Spinal cord (tissue), 9 donors: ENCODE measurements at regions not wholly inside any gene's neighbourhood (a gene's known extent, or its start where the extent isn't known, plus 50 kb on each side); places are given as distances from the start of the nearest gene placed in this dataset.

ENCODE experiments used
- DNase-seq, 6 donors: peaks; one replicate each; pipeline versions ENCODE4 v3.0.0 to v3.0.0-alpha.2; 2013 to 2015; ENCODE audit warnings: low spot score in 6 of 6, low read depth in 4 of 6
- H3K27ac ChIP-seq: one replicate; pipeline ENCODE4 v1.5.1; 2013; ENCODE audit warnings: low read depth, low read length, control low read depth
- H3K27me3 ChIP-seq: one replicate; pipeline ENCODE4 v1.6.1; 2013; ENCODE audit warnings: low read length; ENCODE audit not compliant: control insufficient read depth, insufficient read depth
- H3K36me3 ChIP-seq: one replicate; pipeline ENCODE4 v1.6.1; 2013; ENCODE audit warnings: low read length; ENCODE audit not compliant: control insufficient read depth, insufficient read depth
- H3K4me1 ChIP-seq: one replicate; pipeline ENCODE4 v1.6.1; 2013; ENCODE audit warnings: low read length; ENCODE audit not compliant: control insufficient read depth, insufficient read depth
- H3K4me3 ChIP-seq: one replicate; pipeline ENCODE4 v1.5.1; 2013; ENCODE audit warnings: low read depth, low read length, control low read depth
- H3K9me3 ChIP-seq: one replicate; pipeline ENCODE4 v1.6.1; 2013; ENCODE audit warnings: low read length; ENCODE audit not compliant: control insufficient read depth, insufficient read depth
- WGBS: methylation state at CpG from one replicate; pipeline ENCODE4 v1.1.5; 2013; ENCODE audit warnings: missing lambda C conversion rate; ENCODE audit not compliant: insufficient coverage; 5-methylcytosine and 5-hydroxymethylcytosine counted together
- donor health status: healthy.

DNA sequence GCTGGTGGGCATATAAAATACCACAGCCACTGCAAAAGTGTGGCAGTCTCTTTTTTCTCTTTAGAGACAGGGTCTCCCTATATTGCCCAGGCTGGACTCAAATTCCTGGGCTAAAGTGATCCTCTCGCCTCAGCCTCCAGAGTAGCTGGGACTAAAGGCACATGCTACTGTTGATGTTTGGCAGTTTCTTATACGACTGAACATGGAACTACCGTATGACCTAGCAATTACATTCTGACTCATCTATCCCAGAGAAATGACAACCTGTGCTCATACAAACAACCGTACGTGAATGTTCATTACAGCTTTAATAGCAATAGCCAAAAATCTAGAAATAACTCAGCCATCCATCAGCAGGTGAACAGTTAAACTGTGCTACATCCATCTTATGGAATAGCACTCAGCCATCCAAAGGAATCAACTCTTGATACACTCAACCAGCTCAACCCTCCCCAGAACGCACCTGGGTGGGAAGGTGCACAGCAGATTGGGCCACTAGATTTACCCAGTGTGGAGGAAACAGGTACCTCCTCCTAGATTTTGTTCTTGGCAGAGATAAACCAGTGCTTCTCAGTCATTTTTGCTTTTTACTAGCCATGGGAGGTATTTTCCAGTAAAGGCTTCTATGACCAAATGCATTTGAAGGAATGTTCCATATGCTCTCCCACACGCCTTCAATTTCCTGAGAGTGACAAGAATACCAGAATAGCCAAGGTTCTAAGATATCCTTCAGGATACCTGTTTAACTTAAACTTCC is 130.5 kb downstream of the MED15 start:
- DNase-seq = no peak
- H3K27me3 ChIP-seq = peaks cover 4% of the 10 kb centered on the region
- no peak overlapping the region for H3K4me3 ChIP-seq
- H3K36me3 ChIP-seq = no peaks in the 10 kb centered on the region
- H3K27ac ChIP-seq = no peak overlapping the region
- H3K9me3 ChIP-seq = no peaks in the 10 kb centered on the region
- no peaks in the 10 kb centered on the region for H3K4me1 ChIP-seq
- 87% methylated on average over 6 of the region's 7 CpGs for WGBS

DNA sequence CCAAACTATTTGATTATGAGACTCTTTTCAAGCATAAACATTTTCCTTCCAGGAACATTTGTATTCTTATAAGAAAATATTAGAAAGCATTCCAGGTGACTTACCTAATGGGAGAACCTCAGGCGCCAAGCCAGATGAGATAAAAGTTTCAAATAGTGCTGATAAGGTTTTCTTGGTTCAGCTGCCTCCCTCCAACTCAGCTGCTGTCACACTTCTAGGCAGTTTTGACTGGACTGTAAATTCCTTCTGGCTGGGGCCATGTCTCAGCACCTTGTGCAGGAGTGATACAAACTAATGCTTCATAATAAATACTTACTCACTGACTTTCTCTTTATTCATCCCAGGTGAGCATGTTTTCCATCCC is 131.1 kb downstream of the MED15 start:
- no CpG with 5 or more reads among the region's 1 CpG for WGBS
- Histone ChIP-seq H3K9me3 (no peaks in the 10 kb centered on the region), H3K27ac (no peak overlapping the region), H3K36me3 (no peaks in the 10 kb centered on the region), H3K27me3 (peaks cover 4% of the 10 kb centered on the region), H3K4me3 (no peak overlapping the region), H3K4me1 (no peaks in the 10 kb centered on the region)
- no peak for DNase-seq

DNA sequence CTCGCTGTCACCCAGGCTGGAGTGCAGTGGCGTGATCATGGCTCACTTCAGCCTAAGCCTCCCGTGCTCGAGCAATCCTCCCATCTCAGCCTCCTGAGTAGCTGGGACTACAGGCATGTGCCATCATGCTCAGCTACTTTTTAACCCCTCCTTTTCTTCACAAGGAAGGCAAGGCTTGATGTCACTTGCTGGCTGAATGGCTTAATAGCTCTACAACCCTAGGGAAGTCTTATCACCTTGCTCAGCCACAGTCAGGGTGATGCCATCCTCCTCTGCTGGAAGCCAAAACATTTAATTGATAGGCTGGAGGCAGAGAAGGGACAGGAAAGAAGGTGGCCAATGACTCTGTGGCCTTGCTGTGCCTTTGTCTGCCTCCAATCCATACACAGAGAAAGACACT is 131.9 kb downstream of the MED15 start:
- Histone ChIP-seq H3K36me3 (no peaks in the 10 kb centered on the region), H3K9me3 (no peaks in the 10 kb centered on the region), H3K27me3 (peaks cover 4% of the 10 kb centered on the region), H3K4me3 (no peak overlapping the region), H3K4me1 (no peaks in the 10 kb centered on the region), H3K27ac (no peak overlapping the region)
- 80% methylated on average over 4 of the region's 4 CpGs for WGBS
- no peak for DNase-seq

DNA sequence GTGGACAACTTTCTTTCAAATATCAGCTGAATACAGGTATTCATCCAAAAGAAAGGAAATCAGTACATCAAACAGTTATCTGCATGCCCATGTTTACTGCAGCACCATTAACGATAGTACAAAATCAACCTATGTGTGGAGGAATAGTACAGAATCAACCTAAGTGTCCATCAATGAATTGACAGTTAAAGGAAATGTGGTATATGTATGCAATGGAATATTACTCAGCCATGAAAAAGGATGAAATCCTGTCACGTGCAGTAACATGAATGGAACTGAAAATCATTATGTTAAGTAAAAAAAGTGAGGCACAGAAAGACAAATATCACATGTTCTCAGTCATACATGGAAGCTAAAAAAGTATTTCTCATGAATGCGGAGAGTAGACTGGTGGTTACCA is 132.3 kb downstream of the MED15 start:
- Histone ChIP-seq H3K4me1 (no peaks in the 10 kb centered on the region), H3K9me3 (no peaks in the 10 kb centered on the region), H3K27ac (no peak overlapping the region), H3K4me3 (no peak overlapping the region), H3K36me3 (no peaks in the 10 kb centered on the region), H3K27me3 (peaks cover 4% of the 10 kb centered on the region)
- no peak for DNase-seq
- WGBS = no CpG with 5 or more reads among the region's 3 CpGs

DNA sequence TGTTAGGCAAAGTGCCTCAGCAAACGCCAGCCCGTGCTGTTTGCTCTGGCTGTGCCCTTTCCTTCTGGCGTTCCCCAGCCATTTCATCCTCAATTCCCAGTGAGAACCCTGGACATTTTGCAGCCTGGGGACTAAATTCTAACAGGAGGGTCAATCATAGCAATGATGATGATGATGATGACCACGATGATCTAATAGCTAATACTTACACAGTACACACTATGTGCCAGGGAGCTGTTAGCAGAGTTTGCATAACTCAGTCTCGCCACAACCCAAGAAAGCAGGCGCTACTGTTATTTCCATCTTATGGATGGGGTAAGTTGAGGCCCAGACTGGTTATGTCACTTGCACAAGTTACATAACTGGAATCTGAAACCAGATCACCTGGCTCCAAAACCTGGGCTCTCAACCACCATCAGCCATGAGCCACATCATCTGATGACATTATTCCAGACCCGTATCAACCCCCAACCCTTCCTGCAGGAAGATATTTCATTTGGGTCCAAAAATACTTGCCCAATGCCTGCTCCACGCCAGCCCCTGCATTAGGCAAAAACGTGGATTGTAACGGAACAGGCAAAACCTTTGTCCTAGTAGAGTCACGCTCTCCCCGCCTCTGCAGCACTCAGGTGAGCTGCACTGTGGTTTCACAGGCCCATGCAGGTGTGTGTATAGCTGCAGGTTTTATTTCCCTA is 132.6 kb upstream of the SERPIND1 start:
- WGBS = 82% methylated on average over 4 of the region's 12 CpGs

DNA sequence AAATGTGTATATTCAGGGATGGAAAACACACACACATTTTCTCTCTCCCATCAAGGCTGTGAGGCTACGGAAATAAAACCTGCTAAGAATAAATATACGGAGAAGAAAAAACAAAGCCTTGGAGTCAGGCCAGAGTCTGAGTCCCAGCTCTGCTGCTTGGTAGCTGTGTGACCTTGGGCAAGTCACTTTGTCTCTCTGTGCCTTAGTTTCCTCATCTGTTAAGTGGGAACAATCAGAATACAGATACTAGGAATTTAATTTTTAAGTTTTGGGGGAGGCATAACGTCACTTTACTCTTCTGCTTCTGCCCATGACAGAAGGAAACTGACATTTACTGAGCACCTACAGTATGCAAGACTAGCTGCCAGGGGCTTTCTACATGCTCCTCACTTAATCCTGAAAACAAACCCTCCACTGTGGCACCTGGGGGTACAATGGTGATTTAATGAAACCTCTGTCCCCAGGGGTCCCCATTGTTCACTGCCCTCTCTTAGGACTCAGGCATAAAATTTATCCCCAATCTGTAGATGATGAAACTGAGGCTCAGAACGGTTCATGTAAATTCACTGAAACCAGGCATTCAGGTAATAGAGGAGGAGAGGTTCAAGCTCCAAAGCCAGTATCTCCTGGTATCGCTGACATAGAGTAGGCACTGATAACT is 131.9 kb upstream of the SERPIND1 start:
- H3K4me3 ChIP-seq = no peak overlapping the region
- no peak for DNase-seq
- no peak overlapping the region for H3K27ac ChIP-seq
- H3K27me3 ChIP-seq = peaks cover 4% of the 10 kb centered on the region
- no peaks in the 10 kb centered on the region for H3K9me3 ChIP-seq
- no peaks in the 10 kb centered on the region for H3K36me3 ChIP-seq
- 81% methylated on average over 2 of the region's 5 CpGs for WGBS
- no peaks in the 10 kb centered on the region for H3K4me1 ChIP-seq

More for the DNA sequence above, 132.6 kb upstream of the SERPIND1 start:
- Histone ChIP-seq H3K9me3 (no peaks in the 10 kb centered on the region), H3K27me3 (peaks cover 4% of the 10 kb centered on the region), H3K4me3 (no peak overlapping the region), H3K36me3 (no peaks in the 10 kb centered on the region), H3K4me1 (no peaks in the 10 kb centered on the region), H3K27ac (no peak overlapping the region)
- no peak for DNase-seq

DNA sequence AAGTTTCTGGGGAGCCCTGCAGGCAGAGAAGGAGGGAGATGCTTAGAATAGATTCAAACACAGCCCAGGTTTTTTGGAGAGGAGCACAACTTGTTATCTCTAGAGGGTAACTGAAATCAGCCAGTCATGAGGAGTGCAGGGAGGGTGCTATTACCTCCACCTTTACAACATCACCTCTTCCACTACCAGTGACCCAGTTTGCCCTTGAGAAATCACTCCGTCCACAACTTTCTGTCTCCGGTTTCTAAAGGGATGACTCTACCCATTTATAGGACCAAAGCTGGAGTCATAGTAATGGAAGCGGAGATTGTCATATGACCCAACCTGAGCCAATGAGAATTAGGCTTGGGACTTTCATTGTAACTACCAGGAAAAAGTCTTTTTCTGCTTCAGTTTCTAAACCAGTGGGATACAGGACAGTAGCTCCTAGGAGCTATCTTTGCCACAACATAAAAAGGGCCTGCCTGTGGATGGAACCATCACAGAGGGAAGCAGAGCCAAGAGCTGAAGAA is 131.2 kb upstream of the SERPIND1 start:
- WGBS = 100% methylated on average over 1 of the region's 3 CpGs
- Histone ChIP-seq H3K36me3 (no peaks in the 10 kb centered on the region), H3K27me3 (peaks cover 4% of the 10 kb centered on the region), H3K4me3 (no peak overlapping the region), H3K27ac (no peak overlapping the region), H3K9me3 (no peaks in the 10 kb centered on the region), H3K4me1 (no peaks in the 10 kb centered on the region)
- DNase-seq = no peak

DNA sequence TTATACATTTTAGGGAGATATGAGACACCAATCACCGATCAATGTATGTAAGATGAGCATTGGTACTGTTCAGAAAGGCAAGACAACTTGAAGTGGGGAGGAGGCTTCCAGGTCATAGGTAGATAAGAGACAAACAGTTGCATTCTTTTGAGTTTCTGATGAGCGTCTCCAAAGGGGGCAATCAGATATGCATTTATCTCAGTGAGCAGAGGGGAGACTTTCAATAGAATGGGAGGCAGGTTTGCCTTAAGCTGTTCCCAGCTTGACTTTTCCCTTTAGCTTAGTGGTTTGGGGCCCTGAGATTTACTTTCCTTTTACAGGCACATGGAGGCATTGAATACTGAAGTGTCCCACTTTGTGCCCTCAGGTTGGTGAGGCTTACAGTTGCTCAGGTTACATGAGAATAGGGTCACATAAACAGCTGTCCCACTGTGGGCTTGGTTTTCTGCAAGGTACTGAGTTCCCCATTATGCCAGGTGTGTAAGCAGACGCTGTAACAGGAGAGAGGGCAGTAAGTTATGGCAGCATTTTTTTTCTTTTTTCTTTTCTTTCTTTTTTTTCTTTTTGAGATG is 129.8 kb upstream of the SERPIND1 start:
- Histone ChIP-seq H3K27me3 (peaks cover 2% of the 10 kb centered on the region), H3K4me1 (no peaks in the 10 kb centered on the region), H3K4me3 (no peak overlapping the region), H3K9me3 (no peaks in the 10 kb centered on the region), H3K36me3 (no peaks in the 10 kb centered on the region), H3K27ac (no peak overlapping the region)
- DNase-seq = no peak
- 92% methylated on average over 2 of the region's 3 CpGs for WGBS

DNA sequence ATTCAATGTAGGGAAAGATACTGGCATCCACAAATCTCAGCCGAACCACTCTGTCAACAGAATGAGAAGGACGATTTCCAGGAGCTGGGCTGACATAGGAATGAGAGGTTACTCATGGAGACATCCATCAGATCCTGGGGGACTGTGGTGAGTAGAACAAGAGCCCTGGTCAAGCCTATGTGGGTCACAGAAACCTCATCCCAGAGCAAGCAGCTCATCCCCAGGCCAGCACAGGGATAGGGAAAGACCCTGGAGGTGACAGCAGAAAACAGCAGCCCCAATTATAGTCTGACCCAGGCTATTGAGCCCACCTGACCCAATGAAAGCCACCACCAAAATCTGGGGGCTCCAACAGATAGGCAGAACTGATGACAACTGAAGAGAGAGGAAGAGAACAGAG is 128.0 kb upstream of the SERPIND1 start:
- no peaks in the 10 kb centered on the region for H3K36me3 ChIP-seq
- no peaks in the 10 kb centered on the region for H3K27me3 ChIP-seq
- no peak overlapping the region for H3K4me3 ChIP-seq
- H3K4me1 ChIP-seq = no peaks in the 10 kb centered on the region
- no peaks in the 10 kb centered on the region for H3K9me3 ChIP-seq
- WGBS = no CpG with 5 or more reads among the region's 2 CpGs
- DNase-seq = no peak
- no peak overlapping the region for H3K27ac ChIP-seq
